ENCODE measurements at regions not wholly inside any gene's neighbourhood (a gene's known extent, or its start where the extent isn't known, plus 50 kb on each side); places are given as distances from the start of the nearest gene placed in this dataset.
"Not testable (repeated sequence)": the region's sequence is repeated elsewhere in the genome, so short reads cannot be mapped to it uniquely, and the experiment has no call there.

DNA sequence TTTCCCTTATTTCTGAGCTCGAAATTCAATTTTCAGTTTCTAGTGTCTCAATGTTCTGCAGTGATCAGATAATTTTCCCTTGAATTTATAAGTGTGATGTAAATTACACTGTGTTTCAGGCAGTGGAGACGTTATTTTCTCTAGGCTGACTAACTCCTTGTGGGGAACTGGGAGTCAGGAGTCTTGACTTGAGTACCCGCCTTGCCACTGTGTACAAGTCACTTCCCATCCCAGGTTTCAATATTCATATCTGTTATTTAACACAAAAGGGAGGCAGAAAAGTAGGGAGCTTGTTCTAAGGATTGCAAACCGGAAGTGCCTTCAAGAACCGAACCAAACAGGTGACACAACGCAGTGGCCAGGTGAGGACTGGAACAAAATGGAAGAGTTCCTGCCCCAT, 196.5 kb downstream of the MEX3B start:
- TF ChIP-seq POU2F2 (IDR thresholded peaks at IDR 0.05; ENCODE audit: low read depth, low read length) (no peak), TAF1 (IDR thresholded peaks at IDR 0.05; ENCODE audit: low read depth, low read length) (no peak), PAX5 (IDR thresholded peaks at IDR 0.05; ENCODE audit: insufficient read depth, low read length, severe bottlenecking) (no peak), POLR2AphosphoS5 (IDR thresholded peaks at IDR 0.05; ENCODE audit: low read depth, low read length) (no peak), POLR2A (IDR thresholded peaks at IDR 0.05; ENCODE audit: low read depth, low read length) (no peak), SPI1 (IDR thresholded peaks at IDR 0.05; ENCODE audit: low read depth, low read length) (no peak)
- no peak for FAIRE-seq
- no peak for DNase-seq (ENCODE audit: insufficient read length, low spot score)

DNA sequence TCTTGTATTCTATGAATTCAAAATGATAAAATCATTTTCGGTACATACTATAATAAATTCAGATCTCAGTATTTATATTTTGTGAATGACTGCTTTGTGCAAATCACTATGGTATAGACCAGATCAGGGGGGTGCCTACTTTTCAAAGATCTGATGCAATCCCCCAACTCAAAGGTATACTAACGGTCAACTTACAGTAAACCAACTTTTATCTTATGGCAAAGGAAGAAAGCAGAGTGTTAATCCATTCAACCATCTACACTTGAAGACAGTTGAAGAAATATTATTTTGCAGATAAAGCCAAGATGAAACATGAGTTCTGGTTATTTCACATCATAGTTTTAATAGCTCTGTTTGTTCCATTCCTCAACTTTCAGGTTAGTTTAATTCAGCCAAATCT, 197.1 kb downstream of the MEX3B start:
- FAIRE-seq (no peak), DNase-seq (ENCODE audit: insufficient read length, low spot score) (no peak)
- no peak for TF ChIP-seq TAF1 (IDR thresholded peaks at IDR 0.05; ENCODE audit: low read depth, low read length)
- no peak for TF ChIP-seq POU2F2 (IDR thresholded peaks at IDR 0.05; ENCODE audit: low read depth, low read length)
- TF ChIP-seq PAX5 (IDR thresholded peaks at IDR 0.05; ENCODE audit: insufficient read depth, low read length, severe bottlenecking) = no peak
- no peak for TF ChIP-seq POLR2AphosphoS5 (IDR thresholded peaks at IDR 0.05; ENCODE audit: low read depth, low read length)
- no peak for TF ChIP-seq POLR2A (IDR thresholded peaks at IDR 0.05; ENCODE audit: low read depth, low read length)
- no peak for TF ChIP-seq SPI1 (IDR thresholded peaks at IDR 0.05; ENCODE audit: low read depth, low read length)

DNA sequence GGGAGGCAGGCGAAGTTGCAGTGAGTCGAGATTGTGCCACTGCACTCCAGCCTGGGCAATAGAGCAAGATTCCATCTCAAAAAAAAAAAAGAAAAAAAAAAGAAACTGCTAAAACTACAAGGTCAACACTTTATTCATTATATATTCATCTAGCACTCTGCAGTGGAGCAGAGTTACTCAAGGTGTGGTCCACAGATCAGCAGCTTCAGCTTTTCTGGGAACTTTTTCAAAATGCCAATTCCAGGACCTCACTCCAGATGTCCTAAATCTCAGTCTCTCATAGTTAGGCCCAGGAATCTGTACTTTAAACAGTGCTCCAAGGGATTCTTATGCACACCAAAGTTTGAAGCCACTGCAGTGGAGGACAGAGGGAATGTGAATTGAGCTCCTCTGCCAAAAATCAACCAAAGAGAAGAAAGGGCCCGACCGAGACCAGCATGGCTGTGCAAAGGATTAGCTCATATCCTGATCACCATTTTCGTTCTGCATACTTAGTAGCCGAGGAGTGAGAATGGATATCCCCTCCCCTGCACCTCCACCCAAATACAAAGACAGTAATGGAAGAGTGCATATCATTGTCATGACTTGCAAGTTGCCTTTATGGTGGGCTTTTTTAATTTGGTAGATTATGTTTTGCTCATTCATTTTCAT, 201.9 kb downstream of the MEX3B start:
- no peak for DNase-seq (ENCODE audit: insufficient read length, low spot score)
- no peak for FAIRE-seq
- TF ChIP-seq POLR2A (IDR thresholded peaks at IDR 0.05; ENCODE audit: low read depth, low read length) (no peak), TAF1 (IDR thresholded peaks at IDR 0.05; ENCODE audit: low read depth, low read length) (no peak), SPI1 (IDR thresholded peaks at IDR 0.05; ENCODE audit: low read depth, low read length) (no peak), POLR2AphosphoS5 (IDR thresholded peaks at IDR 0.05; ENCODE audit: low read depth, low read length) (no peak)

DNA sequence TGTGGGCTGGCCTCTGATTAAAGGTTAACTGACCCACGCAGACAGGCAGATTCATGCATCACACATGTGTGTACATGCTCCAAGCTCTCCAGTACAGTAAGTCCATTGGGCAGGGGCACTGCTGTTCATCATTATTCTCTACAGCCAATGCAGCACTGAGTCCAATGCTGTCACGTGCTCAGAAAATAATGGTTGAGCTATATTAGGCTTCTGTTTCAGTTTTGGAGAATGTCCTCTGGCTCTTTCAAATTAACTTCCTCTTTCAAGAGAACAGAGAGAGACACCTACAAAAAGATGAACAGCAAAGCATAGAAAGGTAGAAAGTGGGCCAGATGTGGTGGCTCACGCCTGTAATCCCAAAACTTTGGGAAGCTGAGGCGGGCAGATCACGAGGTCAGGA, 202.6 kb downstream of the MEX3B start:
- DNase-seq (ENCODE audit: insufficient read length, low spot score) (no peak), FAIRE-seq (peak; percentile 35)
- TF ChIP-seq PAX5 (IDR thresholded peaks at IDR 0.05; ENCODE audit: insufficient read depth, low read length, severe bottlenecking) (no peak), TAF1 (IDR thresholded peaks at IDR 0.05; ENCODE audit: low read depth, low read length) (no peak), SPI1 (IDR thresholded peaks at IDR 0.05; ENCODE audit: low read depth, low read length) (no peak)

DNA sequence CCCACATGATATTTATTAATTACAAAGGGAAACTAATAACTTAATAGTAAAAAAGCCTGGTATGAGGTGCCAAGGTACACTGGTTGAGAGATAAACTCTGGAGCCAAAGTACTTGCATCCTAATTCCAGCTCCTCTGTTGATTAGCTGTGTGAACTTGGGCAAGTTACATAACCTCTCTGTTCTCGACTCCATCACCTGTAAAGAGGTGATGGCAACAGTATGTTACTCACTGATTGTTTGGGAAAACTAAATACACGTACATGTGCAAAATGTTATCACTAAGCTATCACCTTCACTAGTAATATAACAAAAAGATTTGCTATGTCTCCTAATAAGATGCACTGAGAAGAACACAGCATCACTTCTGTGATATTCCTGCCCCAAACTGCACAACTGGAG, 206.4 kb downstream of the MEX3B start:
- no peak for DNase-seq (ENCODE audit: insufficient read length, low spot score)
- no peak for FAIRE-seq
- no peak for TF ChIP-seq SPI1 (IDR thresholded peaks at IDR 0.05; ENCODE audit: low read depth, low read length)
- no peak for TF ChIP-seq TAF1 (IDR thresholded peaks at IDR 0.05; ENCODE audit: low read depth, low read length)
- TF ChIP-seq POLR2A (IDR thresholded peaks at IDR 0.05; ENCODE audit: low read depth, low read length) = no peak
- TF ChIP-seq PAX5 (IDR thresholded peaks at IDR 0.05; ENCODE audit: insufficient read depth, low read length, severe bottlenecking) = no peak
- no peak for TF ChIP-seq POLR2AphosphoS5 (IDR thresholded peaks at IDR 0.05; ENCODE audit: low read depth, low read length)
- TF ChIP-seq POU2F2 (IDR thresholded peaks at IDR 0.05; ENCODE audit: low read depth, low read length) = no peak

DNA sequence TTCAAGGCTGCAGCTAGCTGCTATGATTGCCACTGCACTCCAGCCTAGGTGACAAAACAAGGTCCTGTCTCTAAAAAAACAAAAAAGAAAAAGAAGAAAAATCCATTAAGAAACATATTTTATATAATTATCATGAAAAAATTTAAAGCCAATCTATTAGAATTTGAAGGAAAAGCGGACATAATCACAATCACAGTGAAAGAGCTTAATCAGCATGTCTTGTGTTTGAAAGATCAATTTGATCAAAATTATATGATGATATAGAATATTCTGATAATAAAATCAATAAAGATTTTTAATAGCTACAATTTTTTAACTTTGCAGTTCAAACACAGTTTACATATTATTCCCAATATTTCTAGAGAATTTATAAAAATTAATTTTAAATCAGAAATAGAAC, 210.1 kb downstream of the MEX3B start:
- no peak for TF ChIP-seq PAX5 (IDR thresholded peaks at IDR 0.05; ENCODE audit: insufficient read depth, low read length, severe bottlenecking)
- TF ChIP-seq TAF1 (IDR thresholded peaks at IDR 0.05; ENCODE audit: low read depth, low read length) = no peak
- no peak for TF ChIP-seq POLR2A (IDR thresholded peaks at IDR 0.05; ENCODE audit: low read depth, low read length)
- no peak for TF ChIP-seq POLR2AphosphoS5 (IDR thresholded peaks at IDR 0.05; ENCODE audit: low read depth, low read length)
- no peak for TF ChIP-seq SPI1 (IDR thresholded peaks at IDR 0.05; ENCODE audit: low read depth, low read length)
- no peak for TF ChIP-seq POU2F2 (IDR thresholded peaks at IDR 0.05; ENCODE audit: low read depth, low read length)
- FAIRE-seq = no peak
- DNase-seq (ENCODE audit: insufficient read length, low spot score) = no peak

DNA sequence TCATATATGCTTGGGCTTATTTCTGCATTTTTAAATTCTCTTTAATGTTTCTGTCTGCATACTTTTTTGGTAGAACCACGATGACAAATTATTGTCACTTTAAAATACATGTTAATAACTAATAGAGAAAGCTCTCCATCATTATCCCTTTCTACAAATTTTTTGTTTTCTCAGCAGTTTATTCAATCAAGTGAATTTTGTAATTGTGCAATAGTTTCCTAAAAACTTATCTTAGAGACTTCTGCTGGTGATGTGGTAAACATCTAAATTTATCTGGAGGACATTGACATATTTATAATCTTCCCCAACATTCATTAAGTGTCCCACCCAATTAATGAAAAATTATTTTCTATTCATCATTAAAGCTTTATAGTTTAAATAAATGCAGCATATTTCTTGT, 215.3 kb downstream of the MEX3B start:
- DNase-seq (ENCODE audit: insufficient read length, low spot score) (no peak), FAIRE-seq (no peak)
- no peak for TF ChIP-seq PAX5 (IDR thresholded peaks at IDR 0.05; ENCODE audit: insufficient read depth, low read length, severe bottlenecking)
- no peak for TF ChIP-seq POU2F2 (IDR thresholded peaks at IDR 0.05; ENCODE audit: low read depth, low read length)
- TF ChIP-seq POLR2AphosphoS5 (IDR thresholded peaks at IDR 0.05; ENCODE audit: low read depth, low read length) = no peak
- TF ChIP-seq SPI1 (IDR thresholded peaks at IDR 0.05; ENCODE audit: low read depth, low read length) = no peak
- no peak for TF ChIP-seq TAF1 (IDR thresholded peaks at IDR 0.05; ENCODE audit: low read depth, low read length)
- no peak for TF ChIP-seq POLR2A (IDR thresholded peaks at IDR 0.05; ENCODE audit: low read depth, low read length)

DNA sequence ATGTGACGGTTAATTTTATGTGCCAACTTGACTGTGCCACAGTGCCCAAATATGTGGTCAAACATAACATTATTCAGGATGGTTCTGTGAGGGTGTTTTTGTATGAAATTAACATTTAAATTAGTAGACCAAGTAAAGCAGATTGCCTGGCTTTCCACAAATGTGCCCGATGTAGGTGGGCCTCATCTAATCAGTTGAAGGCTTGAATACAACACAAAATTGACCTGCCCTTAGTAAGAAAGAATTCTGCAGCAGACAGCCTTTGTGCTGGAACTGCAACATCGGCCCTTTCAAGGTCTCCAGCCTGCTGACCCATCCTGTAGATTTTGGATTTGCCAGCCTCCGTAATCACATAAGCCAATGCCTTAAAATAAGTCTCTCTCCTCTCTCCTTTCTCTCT, 215.9 kb downstream of the MEX3B start:
- no peak for TF ChIP-seq PAX5 (IDR thresholded peaks at IDR 0.05; ENCODE audit: insufficient read depth, low read length, severe bottlenecking)
- TF ChIP-seq POU2F2 (IDR thresholded peaks at IDR 0.05; ENCODE audit: low read depth, low read length) = no peak
- no peak for TF ChIP-seq POLR2AphosphoS5 (IDR thresholded peaks at IDR 0.05; ENCODE audit: low read depth, low read length)
- TF ChIP-seq POLR2A (IDR thresholded peaks at IDR 0.05; ENCODE audit: low read depth, low read length) = no peak
- no peak for TF ChIP-seq TAF1 (IDR thresholded peaks at IDR 0.05; ENCODE audit: low read depth, low read length)
- TF ChIP-seq SPI1 (IDR thresholded peaks at IDR 0.05; ENCODE audit: low read depth, low read length) = no peak
- FAIRE-seq (no peak), DNase-seq (ENCODE audit: insufficient read length, low spot score) (no peak)

DNA sequence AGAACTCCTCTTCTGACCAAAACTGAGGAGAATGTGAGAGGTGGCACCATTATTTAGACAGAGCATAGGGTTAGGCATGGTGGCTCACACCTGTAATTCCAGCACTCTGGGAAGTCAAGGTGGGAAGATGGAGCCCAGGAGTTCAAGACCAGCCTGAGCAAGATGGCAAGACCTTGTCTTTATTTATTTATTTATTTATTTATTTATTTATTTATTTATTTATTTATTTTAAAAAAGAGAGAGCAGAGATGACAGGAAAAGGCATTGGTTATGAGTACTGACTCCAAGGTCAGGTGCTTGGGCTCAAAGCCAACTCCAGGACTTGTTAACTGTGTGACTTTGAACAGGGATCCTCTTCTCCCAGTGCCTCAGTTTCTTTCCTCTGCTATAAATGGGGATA, 217.7 kb downstream of the MEX3B start:
- DNase-seq (ENCODE audit: insufficient read length, low spot score) (no peak), FAIRE-seq (no peak)
- TF ChIP-seq POLR2AphosphoS5 (IDR thresholded peaks at IDR 0.05; ENCODE audit: low read depth, low read length) = no peak
- no peak for TF ChIP-seq POLR2A (IDR thresholded peaks at IDR 0.05; ENCODE audit: low read depth, low read length)
- TF ChIP-seq POU2F2 (IDR thresholded peaks at IDR 0.05; ENCODE audit: low read depth, low read length) = no peak
- TF ChIP-seq TAF1 (IDR thresholded peaks at IDR 0.05; ENCODE audit: low read depth, low read length) = no peak
- TF ChIP-seq SPI1 (IDR thresholded peaks at IDR 0.05; ENCODE audit: low read depth, low read length) = no peak
- TF ChIP-seq PAX5 (IDR thresholded peaks at IDR 0.05; ENCODE audit: insufficient read depth, low read length, severe bottlenecking) = no peak

DNA sequence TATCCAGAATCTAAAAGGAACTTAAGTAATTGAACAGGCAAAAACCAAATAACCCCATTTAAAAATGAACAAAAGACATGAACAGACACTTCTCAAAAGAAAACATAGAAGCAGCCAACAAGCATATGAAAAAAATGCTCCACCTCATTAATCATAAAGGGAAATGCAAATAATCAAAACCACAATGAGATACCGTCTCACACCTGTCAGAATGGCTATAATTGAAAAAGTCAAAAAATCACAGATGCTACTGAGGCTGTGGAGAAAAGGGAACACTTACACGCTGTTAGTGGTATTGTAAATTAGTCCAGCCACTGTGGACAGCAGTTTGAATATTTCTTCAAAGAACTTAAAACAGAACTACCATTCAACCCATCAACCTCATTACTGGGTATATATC, 220.7 kb downstream of the MEX3B start:
- no peak for TF ChIP-seq POU2F2 (IDR thresholded peaks at IDR 0.05; ENCODE audit: low read depth, low read length)
- TF ChIP-seq POLR2AphosphoS5 (IDR thresholded peaks at IDR 0.05; ENCODE audit: low read depth, low read length) = no peak
- TF ChIP-seq POLR2A (IDR thresholded peaks at IDR 0.05; ENCODE audit: low read depth, low read length) = no peak
- TF ChIP-seq TAF1 (IDR thresholded peaks at IDR 0.05; ENCODE audit: low read depth, low read length) = no peak
- no peak for TF ChIP-seq PAX5 (IDR thresholded peaks at IDR 0.05; ENCODE audit: insufficient read depth, low read length, severe bottlenecking)
- no peak for TF ChIP-seq SPI1 (IDR thresholded peaks at IDR 0.05; ENCODE audit: low read depth, low read length)
- DNase-seq (ENCODE audit: insufficient read length, low spot score) (no peak), FAIRE-seq (no peak)

DNA sequence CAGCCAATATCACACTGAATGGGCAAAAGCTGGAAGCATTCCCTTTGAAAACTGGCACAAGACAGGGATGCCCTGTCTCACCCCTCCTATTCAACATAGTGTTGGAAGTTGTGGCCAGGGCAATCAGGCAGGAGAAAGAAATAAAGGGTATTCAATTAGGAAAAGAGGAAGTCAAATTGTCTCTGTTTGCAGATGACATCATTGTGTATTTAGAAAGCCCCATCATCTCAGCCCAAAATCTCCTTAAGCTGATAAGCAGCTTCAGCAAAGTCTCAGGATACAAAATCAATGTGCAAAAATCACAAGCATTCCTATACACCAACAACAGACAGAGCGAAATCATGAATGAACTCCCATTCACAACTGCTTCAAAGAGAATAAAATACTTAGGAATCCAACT, 223.2 kb downstream of the MEX3B start:
- FAIRE-seq; DNase-seq (ENCODE audit: insufficient read length, low spot score): not testable (repeated sequence)

Measured in GM12891 (cell line).